ENCODE measurements at regions not wholly inside any gene's neighbourhood (a gene's known extent, or its start where the extent isn't known, plus 50 kb on each side); places are given as distances from the start of the nearest gene placed in this dataset.

- DNase-seq, result no peak
- H3K4me2 ChIP-seq (ENCODE audit: low read length, poor library complexity, severe bottlenecking), result no peak overlapping the region
- no peak overlapping the region for H4K8ac ChIP-seq (ENCODE audit: low read length)
Measured at GRCh38 chr1:80099713-80100112, 1093.2 kb upstream of the ADGRL4 start.

GRCh38 chr1:80085067-80085466 lies 1078.5 kb upstream of the ADGRL4 start:
- Histone ChIP-seq H2BK12ac (ENCODE audit: low read length in 2 of 2) (no peak overlapping the region), H2BK15ac (ENCODE audit: low read depth, poor library complexity, severe bottlenecking) (no peak overlapping the region), H3K36me3 (ENCODE audit: control insufficient read depth in 1 of 2, insufficient read depth in 2 of 2, low read depth in 1 of 2, low read length in 2 of 2) (no peaks in the 10 kb centered on the region), H3K9me3 (ENCODE audit: control insufficient read depth, low read length) (no peaks in the 10 kb centered on the region), H2BK5ac (ENCODE audit: low read depth, low read length, poor library complexity, severe bottlenecking) (no peak overlapping the region), H2BK120ac (ENCODE audit: low read depth, low read length) (no peak overlapping the region), H3K14ac (ENCODE audit: low read length in 2 of 2) (no peak overlapping the region), H3K4me1 (ENCODE audit: control insufficient read depth, insufficient read depth, low read depth, low read length) (no peaks in the 10 kb centered on the region), H3K23ac (ENCODE audit: low read length in 2 of 2) (no peak overlapping the region), H3K9ac (ENCODE audit: low read length) (no peak overlapping the region), H2AK5ac (ENCODE audit: low read length, severe bottlenecking) (no peak overlapping the region), H3K27me3 (ENCODE audit: control insufficient read depth in 1 of 2, insufficient read depth in 1 of 2, low read length in 2 of 2) (no peaks in the 10 kb centered on the region), H4K91ac (ENCODE audit: low read length) (no peak overlapping the region), H2AFZ (ENCODE audit: low read depth, low read length) (no peak overlapping the region), H3K4me3 (ENCODE audit: insufficient read depth in 1 of 2, low read depth in 1 of 2, low read length in 2 of 2) (no peak overlapping the region), H3K18ac (ENCODE audit: low read depth in 1 of 2, low read length in 2 of 2) (no peak overlapping the region), H3K79me1 (replicated peaks; ENCODE audit: low read length, poor library complexity, severe bottlenecking) (no peaks in the 10 kb centered on the region), H3K27ac (ENCODE audit: low read length, poor library complexity, severe bottlenecking) (no peak overlapping the region), H4K8ac (ENCODE audit: low read length) (no peak overlapping the region), H3K4me2 (ENCODE audit: low read length, poor library complexity, severe bottlenecking) (no peak overlapping the region), H3K4ac (ENCODE audit: low read depth in 1 of 2, low read length in 2 of 2) (no peak overlapping the region)
- DNase-seq, result no peak

More at GRCh38 chr1:80099713-80100112, 1093.2 kb upstream of the ADGRL4 start:
- no peak overlapping the region for H2AK5ac ChIP-seq (ENCODE audit: low read length, severe bottlenecking)
- H3K27me3 ChIP-seq (ENCODE audit: control insufficient read depth in 1 of 2, insufficient read depth in 1 of 2, low read length in 2 of 2), result no peaks in the 10 kb centered on the region
- H2BK12ac ChIP-seq (ENCODE audit: low read length in 2 of 2), result no peak overlapping the region
- H2BK15ac ChIP-seq (ENCODE audit: low read depth, poor library complexity, severe bottlenecking), result no peak overlapping the region
- no peak overlapping the region for H3K9ac ChIP-seq (ENCODE audit: low read length)
- no peak overlapping the region for H2AFZ ChIP-seq (ENCODE audit: low read depth, low read length)
- 57% methylated on average over 1 of the region's 1 CpG for WGBS
- no peak overlapping the region for H3K4me3 ChIP-seq (ENCODE audit: insufficient read depth in 1 of 2, low read depth in 1 of 2, low read length in 2 of 2)
- H3K18ac ChIP-seq (ENCODE audit: low read depth in 1 of 2, low read length in 2 of 2), result no peak overlapping the region
- H4K91ac ChIP-seq (ENCODE audit: low read length), result no peak overlapping the region
- H3K36me3 ChIP-seq (ENCODE audit: control insufficient read depth in 1 of 2, insufficient read depth in 2 of 2, low read depth in 1 of 2, low read length in 2 of 2), result no peaks in the 10 kb centered on the region
- H3K27ac ChIP-seq (ENCODE audit: low read length, poor library complexity, severe bottlenecking), result no peak overlapping the region
- peaks cover 32% of the 10 kb centered on the region for H3K9me3 ChIP-seq (ENCODE audit: control insufficient read depth, low read length)
- no peak overlapping the region for H2BK120ac ChIP-seq (ENCODE audit: low read depth, low read length)
- H2BK5ac ChIP-seq (ENCODE audit: low read depth, low read length, poor library complexity, severe bottlenecking), result no peak overlapping the region
- no peak overlapping the region for H3K14ac ChIP-seq (ENCODE audit: low read length in 2 of 2)
- H3K23ac ChIP-seq (ENCODE audit: low read length in 2 of 2), result no peak overlapping the region
- no peaks in the 10 kb centered on the region for H3K4me1 ChIP-seq (ENCODE audit: control insufficient read depth, insufficient read depth, low read depth, low read length)
- no peaks in the 10 kb centered on the region for H3K79me1 ChIP-seq (replicated peaks; ENCODE audit: low read length, poor library complexity, severe bottlenecking)
- H3K4ac ChIP-seq (ENCODE audit: low read depth in 1 of 2, low read length in 2 of 2), result no peak overlapping the region

GRCh38 chr1:80083892-80084291 lies 1077.4 kb upstream of the ADGRL4 start:
- H3K9ac ChIP-seq (ENCODE audit: low read length), result no peak overlapping the region
- DNase-seq, result no peak
- H4K91ac ChIP-seq (ENCODE audit: low read length), result no peak overlapping the region
- 100% methylated on average over 1 of the region's 1 CpG for WGBS
- no peaks in the 10 kb centered on the region for H3K36me3 ChIP-seq (ENCODE audit: control insufficient read depth in 1 of 2, insufficient read depth in 2 of 2, low read depth in 1 of 2, low read length in 2 of 2)
- no peaks in the 10 kb centered on the region for H3K79me1 ChIP-seq (replicated peaks; ENCODE audit: low read length, poor library complexity, severe bottlenecking)
- H3K27ac ChIP-seq (ENCODE audit: low read length, poor library complexity, severe bottlenecking), result no peak overlapping the region
- H4K8ac ChIP-seq (ENCODE audit: low read length), result no peak overlapping the region
- no peaks in the 10 kb centered on the region for H3K27me3 ChIP-seq (ENCODE audit: control insufficient read depth in 1 of 2, insufficient read depth in 1 of 2, low read length in 2 of 2)
- H3K18ac ChIP-seq (ENCODE audit: low read depth in 1 of 2, low read length in 2 of 2), result no peak overlapping the region
- no peak overlapping the region for H2AFZ ChIP-seq (ENCODE audit: low read depth, low read length)
- H3K4me3 ChIP-seq (ENCODE audit: insufficient read depth in 1 of 2, low read depth in 1 of 2, low read length in 2 of 2), result no peak overlapping the region
- H3K4ac ChIP-seq (ENCODE audit: low read depth in 1 of 2, low read length in 2 of 2), result no peak overlapping the region
- H2BK5ac ChIP-seq (ENCODE audit: low read depth, low read length, poor library complexity, severe bottlenecking), result no peak overlapping the region
- H2BK15ac ChIP-seq (ENCODE audit: low read depth, poor library complexity, severe bottlenecking), result no peak overlapping the region
- no peaks in the 10 kb centered on the region for H3K4me1 ChIP-seq (ENCODE audit: control insufficient read depth, insufficient read depth, low read depth, low read length)
- H3K14ac ChIP-seq (ENCODE audit: low read length in 2 of 2), result no peak overlapping the region
- no peak overlapping the region for H3K23ac ChIP-seq (ENCODE audit: low read length in 2 of 2)
- H3K9me3 ChIP-seq (ENCODE audit: control insufficient read depth, low read length), result no peaks in the 10 kb centered on the region
- no peak overlapping the region for H3K4me2 ChIP-seq (ENCODE audit: low read length, poor library complexity, severe bottlenecking)
- H2BK12ac ChIP-seq (ENCODE audit: low read length in 2 of 2), result no peak overlapping the region
- no peak overlapping the region for H2AK5ac ChIP-seq (ENCODE audit: low read length, severe bottlenecking)
- no peak overlapping the region for H2BK120ac ChIP-seq (ENCODE audit: low read depth, low read length)

- Histone ChIP-seq H2BK120ac (ENCODE audit: low read depth, low read length) (no peak overlapping the region), H3K4me2 (ENCODE audit: low read length, poor library complexity, severe bottlenecking) (no peak overlapping the region), H3K9ac (ENCODE audit: low read length) (no peak overlapping the region), H3K9me3 (ENCODE audit: control insufficient read depth, low read length) (no peaks in the 10 kb centered on the region), H3K27ac (ENCODE audit: low read length, poor library complexity, severe bottlenecking) (no peak overlapping the region), H3K4me1 (ENCODE audit: control insufficient read depth, insufficient read depth, low read depth, low read length) (no peaks in the 10 kb centered on the region), H3K4me3 (ENCODE audit: insufficient read depth in 1 of 2, low read depth in 1 of 2, low read length in 2 of 2) (no peak overlapping the region), H3K79me1 (replicated peaks; ENCODE audit: low read length, poor library complexity, severe bottlenecking) (no peaks in the 10 kb centered on the region), H3K4ac (ENCODE audit: low read depth in 1 of 2, low read length in 2 of 2) (no peak overlapping the region), H3K36me3 (ENCODE audit: control insufficient read depth in 1 of 2, insufficient read depth in 2 of 2, low read depth in 1 of 2, low read length in 2 of 2) (no peaks in the 10 kb centered on the region), H2AFZ (ENCODE audit: low read depth, low read length) (no peak overlapping the region), H3K27me3 (ENCODE audit: control insufficient read depth in 1 of 2, insufficient read depth in 1 of 2, low read length in 2 of 2) (no peaks in the 10 kb centered on the region), H3K18ac (ENCODE audit: low read depth in 1 of 2, low read length in 2 of 2) (no peak overlapping the region), H2AK5ac (ENCODE audit: low read length, severe bottlenecking) (no peak overlapping the region), H3K14ac (ENCODE audit: low read length in 2 of 2) (no peak overlapping the region), H3K23ac (ENCODE audit: low read length in 2 of 2) (no peak overlapping the region), H2BK5ac (ENCODE audit: low read depth, low read length, poor library complexity, severe bottlenecking) (no peak overlapping the region), H4K8ac (ENCODE audit: low read length) (no peak overlapping the region), H4K91ac (ENCODE audit: low read length) (no peak overlapping the region), H2BK12ac (ENCODE audit: low read length in 2 of 2) (no peak overlapping the region), H2BK15ac (ENCODE audit: low read depth, poor library complexity, severe bottlenecking) (no peak overlapping the region)
- no peak for DNase-seq
Measured at GRCh38 chr1:80076469-80076868, 1069.9 kb upstream of the ADGRL4 start.

Data from mesenchymal stem cell (in vitro differentiated cells and primary cell).